GM12864 (cell line): ENCODE measurements at regions not wholly inside any gene's neighbourhood (a gene's known extent, or its start where the extent isn't known, plus 50 kb on each side); places are given as distances from the start of the nearest gene placed in this dataset.

ENCODE experiments used
- DNase-seq: peaks from one replicate; pipeline ENCODE4 v3.0.0-alpha.2; 2011; ENCODE audit warnings: low read depth
- H3K4me3 ChIP-seq: 2 replicates; pipeline ENCODE4 v1.5.1; 2011; ENCODE audit warnings: mild to moderate bottlenecking, low read depth, low read length, control low read depth
- TF ChIP-seq, protein P1 (sequence below): IDR thresholded peaks from 2 replicates; pipeline ENCODE4 v1.5.1; 2011; ENCODE audit warnings: low read depth, mild to moderate bottlenecking, moderate library complexity, low read length, control low read depth, inconsistent platforms; ENCODE audit errors: missing control alignments

GRCh38 chr22:44627521-44628139, 74.4 kb upstream of the PRR5 start:
- TF ChIP-seq, protein P1, sequence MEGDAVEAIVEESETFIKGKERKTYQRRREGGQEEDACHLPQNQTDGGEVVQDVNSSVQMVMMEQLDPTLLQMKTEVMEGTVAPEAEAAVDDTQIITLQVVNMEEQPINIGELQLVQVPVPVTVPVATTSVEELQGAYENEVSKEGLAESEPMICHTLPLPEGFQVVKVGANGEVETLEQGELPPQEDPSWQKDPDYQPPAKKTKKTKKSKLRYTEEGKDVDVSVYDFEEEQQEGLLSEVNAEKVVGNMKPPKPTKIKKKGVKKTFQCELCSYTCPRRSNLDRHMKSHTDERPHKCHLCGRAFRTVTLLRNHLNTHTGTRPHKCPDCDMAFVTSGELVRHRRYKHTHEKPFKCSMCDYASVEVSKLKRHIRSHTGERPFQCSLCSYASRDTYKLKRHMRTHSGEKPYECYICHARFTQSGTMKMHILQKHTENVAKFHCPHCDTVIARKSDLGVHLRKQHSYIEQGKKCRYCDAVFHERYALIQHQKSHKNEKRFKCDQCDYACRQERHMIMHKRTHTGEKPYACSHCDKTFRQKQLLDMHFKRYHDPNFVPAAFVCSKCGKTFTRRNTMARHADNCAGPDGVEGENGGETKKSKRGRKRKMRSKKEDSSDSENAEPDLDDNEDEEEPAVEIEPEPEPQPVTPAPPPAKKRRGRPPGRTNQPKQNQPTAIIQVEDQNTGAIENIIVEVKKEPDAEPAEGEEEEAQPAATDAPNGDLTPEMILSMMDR: no peak
- DNase-seq: no peak
- no peak overlapping the region for H3K4me3 ChIP-seq

GRCh38 chr22:44625981-44626687, 75.9 kb upstream of the PRR5 start:
- TF ChIP-seq, protein P1: peak; percentile 85
- no peak for DNase-seq
- no peak overlapping the region for H3K4me3 ChIP-seq

DNA sequence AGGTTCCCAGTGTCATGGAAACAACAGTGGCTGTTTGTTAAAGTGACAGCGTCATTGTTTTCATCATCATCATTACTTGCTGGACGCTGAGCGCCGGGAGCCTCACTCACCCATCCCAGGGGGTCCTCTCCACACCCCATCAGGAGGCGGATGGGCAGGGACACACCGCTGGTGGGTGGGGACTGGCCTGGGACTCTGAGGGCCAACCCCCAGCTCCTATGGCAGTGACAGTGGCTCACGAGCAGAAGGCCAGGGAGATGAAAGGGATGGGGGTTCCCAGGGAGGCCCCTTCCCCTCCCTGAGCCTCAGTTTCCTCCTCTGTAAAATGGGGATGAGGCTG, 76.6 kb upstream of the PRR5 start:
- no peak overlapping the region for H3K4me3 ChIP-seq
- TF ChIP-seq, protein P1: no peak

DNA sequence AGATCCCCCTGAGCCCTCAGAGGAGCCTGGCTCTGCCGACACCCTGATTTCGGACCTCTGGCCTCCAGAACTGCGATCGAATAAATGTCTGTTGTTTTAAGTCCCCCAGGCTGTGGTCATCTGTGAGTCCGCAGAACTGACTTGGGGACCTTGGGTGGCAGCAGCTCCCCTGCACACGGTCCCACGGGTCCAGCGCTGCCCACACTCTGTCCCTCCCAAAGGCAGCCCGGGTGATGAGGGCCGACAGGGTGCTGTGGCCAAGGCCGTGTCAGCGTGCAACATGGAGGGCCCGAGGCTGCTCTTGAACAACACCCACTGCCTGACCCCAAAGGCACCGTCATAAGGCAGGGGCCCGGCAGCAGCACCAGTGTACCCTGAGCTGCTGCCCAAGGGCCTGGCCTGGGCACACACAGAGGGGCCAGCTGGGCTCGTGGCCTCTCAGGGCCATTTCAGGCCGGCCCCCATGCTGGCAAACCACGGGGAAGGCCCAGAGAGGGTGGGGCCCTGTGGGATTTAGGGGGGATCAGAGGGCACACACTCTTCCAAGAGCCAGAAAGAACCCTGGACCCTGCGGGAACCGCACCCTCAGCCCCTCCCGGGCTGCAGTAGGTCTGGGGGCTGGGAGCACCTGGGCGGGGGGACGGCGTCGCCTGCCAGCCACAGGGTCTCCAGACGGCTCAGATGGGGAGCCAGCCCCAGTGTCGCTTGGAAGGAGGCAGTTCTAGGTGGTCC, 77.1 kb upstream of the PRR5 start:
- no peak for DNase-seq
- TF ChIP-seq, protein P1: no peak
- no peak overlapping the region for H3K4me3 ChIP-seq

More for the DNA sequence above, 76.6 kb upstream of the PRR5 start:
- DNase-seq: no peak

- TF ChIP-seq, protein P1: no peak
- DNase-seq: no peak
- H3K4me3 ChIP-seq: no peak overlapping the region
Observed at GRCh38 chr22:44623771-44624510, 78.1 kb upstream of the PRR5 start.

- TF ChIP-seq, protein P1: no peak
- no peak for DNase-seq
- no peak overlapping the region for H3K4me3 ChIP-seq
Observed at GRCh38 chr22:44622679-44623078, 79.3 kb upstream of the PRR5 start.
